ENCODE measurements at regions not wholly inside any gene's neighbourhood (a gene's known extent, or its start where the extent isn't known, plus 50 kb on each side); places are given as distances from the start of the nearest gene placed in this dataset.

DNA sequence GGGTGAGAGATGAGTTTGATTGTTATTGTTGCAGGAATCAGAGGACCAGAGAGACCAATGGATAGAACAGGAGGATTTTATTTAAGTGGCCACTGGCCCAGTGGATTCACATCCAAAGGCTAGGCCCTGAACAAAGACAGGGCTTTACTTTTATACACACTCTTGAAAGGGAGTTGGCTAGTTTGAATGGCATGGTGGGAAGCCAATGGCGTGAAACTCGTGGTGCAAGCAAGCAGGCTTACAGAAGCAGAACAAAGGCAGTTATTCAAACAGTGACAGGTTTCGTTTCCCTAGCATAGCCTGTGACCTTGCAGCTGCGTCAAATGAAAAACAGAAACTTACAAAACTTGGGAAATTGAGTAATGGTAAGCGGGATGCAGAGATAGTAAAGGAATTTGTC, 110.2 kb upstream of the PRDX4 start:
- Mint-ChIP-seq H3K4me3 (ENCODE audit: unreplicated experiment) (no peak overlapping the region), H3K27ac (ENCODE audit: unreplicated experiment) (no peak overlapping the region), H3K27me3 (ENCODE audit: low read depth) (no peaks in the 10 kb centered on the region), H3K9me3 (ENCODE audit: low read depth) (peaks cover 30% of the 10 kb centered on the region), H3K4me1 (ENCODE audit: low read depth) (peaks cover 4% of the 10 kb centered on the region), H3K36me3 (ENCODE audit: low read depth) (peaks cover 4% of the 10 kb centered on the region)
- DNase-seq (ENCODE audit: low spot score): no peak
- TF ChIP-seq CTCF (IDR thresholded peaks at IDR 0.05): no peak

DNA sequence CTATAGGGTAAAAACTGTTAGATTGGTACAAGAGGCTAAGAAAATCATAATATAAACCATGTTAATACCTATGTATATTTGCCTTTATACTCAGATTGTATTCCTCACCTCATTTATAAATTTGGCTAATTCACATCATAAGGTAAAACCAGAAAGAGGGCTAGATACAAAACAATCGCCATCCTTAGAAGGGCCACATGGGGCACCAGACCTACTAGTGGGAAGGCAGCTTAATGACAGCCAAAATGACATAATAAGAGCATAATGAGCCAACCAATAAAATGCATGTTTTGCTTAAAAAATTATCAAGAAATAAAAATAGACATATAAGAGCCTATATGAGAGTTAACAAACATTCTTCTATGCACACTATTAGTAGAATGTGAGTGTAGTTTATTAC, 107.3 kb upstream of the PRDX4 start:
- peaks cover 4% of the 10 kb centered on the region for H3K36me3 Mint-ChIP-seq (ENCODE audit: low read depth)
- H3K27me3 Mint-ChIP-seq (ENCODE audit: low read depth): peaks cover 5% of the 10 kb centered on the region
- no peak overlapping the region for H3K27ac Mint-ChIP-seq (ENCODE audit: unreplicated experiment)
- no peak overlapping the region for H3K4me3 Mint-ChIP-seq (ENCODE audit: unreplicated experiment)
- no peaks in the 10 kb centered on the region for H3K4me1 Mint-ChIP-seq (ENCODE audit: low read depth)
- no peak for DNase-seq (ENCODE audit: low spot score)
- no peak for TF ChIP-seq CTCF (IDR thresholded peaks at IDR 0.05)
- peaks cover 34% of the 10 kb centered on the region for H3K9me3 Mint-ChIP-seq (ENCODE audit: low read depth)

GRCh38 chrX:23570674-23571343, 96.5 kb upstream of the PRDX4 start:
- H3K9me3 Mint-ChIP-seq (ENCODE audit: low read depth): peaks cover 11% of the 10 kb centered on the region
- TF ChIP-seq CTCF (IDR thresholded peaks at IDR 0.05): no peak
- DNase-seq (ENCODE audit: low spot score): no peak
- no peak overlapping the region for H3K4me3 Mint-ChIP-seq (ENCODE audit: unreplicated experiment)
- H3K27me3 Mint-ChIP-seq (ENCODE audit: low read depth): peaks cover 15% of the 10 kb centered on the region
- no peaks in the 10 kb centered on the region for H3K4me1 Mint-ChIP-seq (ENCODE audit: low read depth)
- no peak overlapping the region for H3K27ac Mint-ChIP-seq (ENCODE audit: unreplicated experiment)
- H3K36me3 Mint-ChIP-seq (ENCODE audit: low read depth): no peaks in the 10 kb centered on the region

DNA sequence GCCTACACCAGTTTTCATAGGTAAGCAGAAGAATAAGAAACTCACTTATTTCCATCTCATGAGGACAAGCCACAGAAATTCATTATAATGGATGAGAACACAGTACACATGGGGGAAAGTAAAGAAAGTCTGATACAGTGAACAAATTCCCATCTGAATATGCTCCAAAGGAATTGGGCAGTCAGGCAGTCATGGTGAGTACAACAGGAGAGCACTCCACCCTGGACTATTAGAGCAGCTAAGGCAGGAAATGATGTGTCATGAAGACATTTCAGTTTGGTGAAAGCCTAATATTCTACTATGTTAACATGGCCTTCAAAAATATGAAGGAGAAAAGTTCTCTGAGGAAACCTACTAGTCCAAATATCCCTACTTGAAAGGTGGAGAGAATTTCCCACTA, 92.0 kb upstream of the PRDX4 start:
- H3K9me3 Mint-ChIP-seq (ENCODE audit: low read depth): peaks cover 9% of the 10 kb centered on the region
- no peak overlapping the region for H3K4me3 Mint-ChIP-seq (ENCODE audit: unreplicated experiment)
- H3K27ac Mint-ChIP-seq (ENCODE audit: unreplicated experiment): no peak overlapping the region
- no peaks in the 10 kb centered on the region for H3K4me1 Mint-ChIP-seq (ENCODE audit: low read depth)
- H3K27me3 Mint-ChIP-seq (ENCODE audit: low read depth): peaks cover 19% of the 10 kb centered on the region
- peaks cover 1% of the 10 kb centered on the region for H3K36me3 Mint-ChIP-seq (ENCODE audit: low read depth)
- DNase-seq (ENCODE audit: low spot score): no peak
- TF ChIP-seq CTCF (IDR thresholded peaks at IDR 0.05): no peak

GRCh38 chrX:23578079-23578478, 89.2 kb upstream of the PRDX4 start:
- TF ChIP-seq CTCF (IDR thresholded peaks at IDR 0.05): no peak
- H3K4me3 Mint-ChIP-seq (ENCODE audit: unreplicated experiment): no peak overlapping the region
- no peak for DNase-seq (ENCODE audit: low spot score)
- H3K36me3 Mint-ChIP-seq (ENCODE audit: low read depth): peaks cover 1% of the 10 kb centered on the region
- peaks cover 25% of the 10 kb centered on the region for H3K27me3 Mint-ChIP-seq (ENCODE audit: low read depth)
- H3K9me3 Mint-ChIP-seq (ENCODE audit: low read depth): peaks cover 8% of the 10 kb centered on the region
- H3K27ac Mint-ChIP-seq (ENCODE audit: unreplicated experiment): no peak overlapping the region
- no peaks in the 10 kb centered on the region for H3K4me1 Mint-ChIP-seq (ENCODE audit: low read depth)

All from chondrocyte (in vitro differentiated cells).